Vagina (tissue), 2 donors: ENCODE measurements at regions not wholly inside any gene's neighbourhood (a gene's known extent, or its start where the extent isn't known, plus 50 kb on each side); places are given as distances from the start of the nearest gene placed in this dataset.
A peak's percentile ranks its signal among the peaks of the same experiment; 100 is the strongest.

Experiments used
- DNase-seq, 2 donors: peaks; one replicate each; pipeline ENCODE4 v3.0.0-alpha.2; 2017; ENCODE audit errors: extremely low spot score in 2 of 2
- H3K27ac ChIP-seq: fragments of 200-600 bp; sonication (generic); one replicate; pipeline ENCODE4 v1.5.1; 2019
- H3K27me3 ChIP-seq: fragments of 200-600 bp; sonication (generic); one replicate; pipeline ENCODE4 v1.5.1; 2019
- H3K36me3 ChIP-seq, 2 donors: fragments of 200-600 bp; sonication (generic); one replicate each; pipeline ENCODE4 v1.5.1; 2017 to 2019
- H3K4me1 ChIP-seq: fragments of 200-600 bp; sonication (generic); one replicate; pipeline ENCODE4 v1.5.1; 2019
- H3K4me3 ChIP-seq, 2 donors: fragments of 200-600 bp; sonication (generic); 1 replicate in 1 of 2; 2 replicates in 1 of 2; pipeline ENCODE4 v1.5.1; 2016 to 2019
- H3K9me3 ChIP-seq: fragments of 200-600 bp; sonication (generic); one replicate; pipeline ENCODE4 v1.5.1; 2019
- CTCF ChIP-seq, 3 experiments: fragments of 450-650 bp in 2 of 3; fragments of 200-600 bp in 1 of 3; sonication (generic) in 1 of 3; IDR thresholded peaks; one replicate each; pipeline ENCODE4 v1.5.1; 2017 to 2019; ENCODE audit warnings: antibody characterized with exemption in 3 of 3, mild to moderate bottlenecking in 2 of 3, moderate library complexity in 2 of 3
- POLR2A ChIP-seq, 2 donors: fragments of 450-650 bp; IDR thresholded peaks; one replicate each; pipeline ENCODE4 v1.6.1; 2017; ENCODE audit warnings: antibody characterized with exemption in 2 of 2, mild to moderate bottlenecking in 2 of 2, moderate library complexity in 2 of 2
- POLR2AphosphoS5 ChIP-seq, 2 donors: sonication (generic); formaldehyde crosslinking; IDR thresholded peaks; one replicate each; pipeline ENCODE4 v1.9.0; 2017; ENCODE audit warnings: antibody characterized with exemption in 2 of 2, mild to moderate bottlenecking in 2 of 2, low read depth in 1 of 2; ENCODE audit not compliant: insufficient read depth in 1 of 2
- intact Hi-C: fragments of 100-400 bp; cut with DNase I; formaldehyde crosslinking; loops from one replicate; pipeline ENCODE4 v1.15.1; 2023

DNA sequence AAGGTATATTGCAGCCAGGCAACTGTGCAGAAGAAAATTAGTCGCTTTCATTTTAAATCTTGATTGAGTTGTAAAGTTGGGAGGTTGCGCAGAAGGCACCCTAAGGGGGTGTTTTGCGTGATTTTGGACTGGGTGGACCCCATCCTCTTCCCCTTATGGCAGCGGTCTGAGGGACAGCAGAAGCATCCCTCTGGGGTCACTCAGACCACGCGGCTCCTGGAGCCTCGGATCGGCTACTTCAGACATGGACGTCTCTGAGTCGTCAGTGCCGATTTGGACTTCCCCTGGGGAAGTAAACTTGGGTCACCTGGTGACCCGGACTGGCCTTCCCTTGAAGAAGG lies 639.0 kb upstream of the DPP6 start:
- TF ChIP-seq POLR2A (IDR thresholded peaks at IDR 0.05): no peak
- TF ChIP-seq CTCF (IDR thresholded peaks at IDR 0.05): no peak
- TF ChIP-seq POLR2AphosphoS5 (IDR thresholded peaks at IDR 0.05; ENCODE audit: insufficient read depth in 1 of 2, low read depth in 1 of 2): no peak
- H3K4me3 ChIP-seq: no peak overlapping the region
- no peaks in the 10 kb centered on the region for H3K4me1 ChIP-seq
- no peaks in the 10 kb centered on the region for H3K9me3 ChIP-seq
- no peak overlapping the region for H3K27ac ChIP-seq
- intact Hi-C loops: no loop called here
- H3K27me3 ChIP-seq: no peaks in the 10 kb centered on the region
- no peaks in the 10 kb centered on the region for H3K36me3 ChIP-seq
- DNase-seq: peak in 1 of 2 donors; percentile 44

DNA sequence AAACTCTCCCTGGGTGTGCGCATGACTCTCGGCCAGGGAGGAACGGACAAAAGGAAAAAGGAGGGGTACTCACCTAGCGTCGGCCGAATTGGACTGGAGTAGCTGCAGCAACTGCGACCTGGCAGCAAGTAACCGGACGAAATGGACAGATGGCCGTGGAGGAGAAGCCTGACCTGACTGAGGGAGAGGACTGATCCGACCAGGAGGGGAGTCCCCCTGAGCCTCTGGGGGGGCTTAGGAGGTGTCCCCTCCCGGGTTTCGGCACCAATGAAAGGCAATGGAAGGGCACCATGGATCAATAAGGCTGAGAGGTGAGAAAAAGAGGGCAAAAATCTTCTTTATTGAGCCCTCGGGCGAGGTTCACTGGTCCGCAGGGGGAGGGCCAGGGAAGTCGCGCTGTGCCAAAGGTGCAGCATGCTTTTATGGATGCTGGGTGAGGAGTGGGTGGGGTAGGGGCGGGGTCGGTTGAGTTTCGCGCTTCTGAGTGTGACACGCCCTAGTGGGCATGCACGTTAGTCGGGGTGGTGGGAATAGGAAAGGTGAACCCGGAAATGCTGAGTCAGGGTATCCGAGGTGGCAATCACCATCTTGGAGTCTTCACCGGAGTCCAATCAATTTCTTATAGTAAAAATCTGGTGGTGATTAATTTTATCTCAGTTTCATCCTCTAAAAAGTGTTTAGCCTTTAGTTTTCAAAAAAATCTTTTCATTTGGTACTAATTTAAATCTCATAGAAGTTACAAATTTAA lies 638.5 kb upstream of the DPP6 start:
- no peaks in the 10 kb centered on the region for H3K27me3 ChIP-seq
- TF ChIP-seq POLR2AphosphoS5 (IDR thresholded peaks at IDR 0.05; ENCODE audit: insufficient read depth in 1 of 2, low read depth in 1 of 2) (no peak), CTCF (IDR thresholded peaks at IDR 0.05) (no peak), POLR2A (IDR thresholded peaks at IDR 0.05) (no peak)
- H3K36me3 ChIP-seq: no peaks in the 10 kb centered on the region
- H3K4me3 ChIP-seq: no peak overlapping the region
- H3K9me3 ChIP-seq: no peaks in the 10 kb centered on the region
- intact Hi-C loops: no loop called here
- H3K4me1 ChIP-seq: no peaks in the 10 kb centered on the region
- H3K27ac ChIP-seq: no peak overlapping the region
- DNase-seq: peak in 1 of 2 donors; percentile 16

- Histone ChIP-seq H3K4me3 (no peak overlapping the region), H3K4me1 (no peaks in the 10 kb centered on the region), H3K9me3 (no peaks in the 10 kb centered on the region), H3K27ac (no peak overlapping the region), H3K36me3 (no peaks in the 10 kb centered on the region), H3K27me3 (no peaks in the 10 kb centered on the region)
- TF ChIP-seq POLR2A (IDR thresholded peaks at IDR 0.05): no peak
- TF ChIP-seq POLR2AphosphoS5 (IDR thresholded peaks at IDR 0.05; ENCODE audit: insufficient read depth in 1 of 2, low read depth in 1 of 2): no peak
- no peak for TF ChIP-seq CTCF (IDR thresholded peaks at IDR 0.05)
- DNase-seq: no peak
- intact Hi-C loops: no loop called here
Measured at GRCh38 chr7:153414288-153414629, 637.9 kb upstream of the DPP6 start.

GRCh38 chr7:153415632-153416031 lies 636.6 kb upstream of the DPP6 start:
- Histone ChIP-seq H3K4me1 (no peaks in the 10 kb centered on the region), H3K4me3 (no peak overlapping the region), H3K36me3 (no peaks in the 10 kb centered on the region), H3K27me3 (no peaks in the 10 kb centered on the region), H3K9me3 (no peaks in the 10 kb centered on the region), H3K27ac (no peak overlapping the region)
- intact Hi-C loops: no loop called here
- TF ChIP-seq POLR2AphosphoS5 (IDR thresholded peaks at IDR 0.05; ENCODE audit: insufficient read depth in 1 of 2, low read depth in 1 of 2) (no peak), CTCF (IDR thresholded peaks at IDR 0.05) (no peak)
- DNase-seq: peak; percentile 14 to 47

GRCh38 chr7:153422291-153423209 lies 629.6 kb upstream of the DPP6 start:
- H3K4me3 ChIP-seq: no peak overlapping the region
- no peak overlapping the region for H3K27ac ChIP-seq
- intact Hi-C loops: no loop called here
- no peaks in the 10 kb centered on the region for H3K36me3 ChIP-seq
- no peaks in the 10 kb centered on the region for H3K9me3 ChIP-seq
- TF ChIP-seq POLR2A (IDR thresholded peaks at IDR 0.05): no peak
- TF ChIP-seq POLR2AphosphoS5 (IDR thresholded peaks at IDR 0.05; ENCODE audit: insufficient read depth in 1 of 2, low read depth in 1 of 2): no peak
- TF ChIP-seq CTCF (IDR thresholded peaks at IDR 0.05): no peak
- H3K27me3 ChIP-seq: no peaks in the 10 kb centered on the region
- no peak for DNase-seq
- H3K4me1 ChIP-seq: no peaks in the 10 kb centered on the region
